ENCODE measurements at regions not wholly inside any gene's neighbourhood (a gene's known extent, or its start where the extent isn't known, plus 50 kb on each side); places are given as distances from the start of the nearest gene placed in this dataset.

GRCh38 chr19:28711411-28711810 lies 501.5 kb downstream of the UQCRFS1 start:
- ATAC-seq (ENCODE audit: insufficient number of reproducible peaks, low FRiP score, low read depth) = no peak
- Histone ChIP-seq H3K4me3 (no peak overlapping the region), H3K4me1 (ENCODE audit: control insufficient read depth in 1 of 2, low read depth in 2 of 2) (no peaks in the 10 kb centered on the region), H3K36me3 (no peaks in the 10 kb centered on the region), H3K9me3 (no peaks in the 10 kb centered on the region), H3K27ac (no peak overlapping the region), H3K27me3 (replicated peaks; ENCODE audit: insufficient read depth) (no peaks in the 10 kb centered on the region)
- TF ChIP-seq CTCF (IDR thresholded peaks at IDR 0.05) = no peak
- DNase-seq (ENCODE audit: low spot score) = no peak

GRCh38 chr19:28710278-28710677 lies 502.7 kb downstream of the UQCRFS1 start:
- no peaks in the 10 kb centered on the region for H3K4me1 ChIP-seq (ENCODE audit: control insufficient read depth in 1 of 2, low read depth in 2 of 2)
- no peaks in the 10 kb centered on the region for H3K27me3 ChIP-seq (replicated peaks; ENCODE audit: insufficient read depth)
- no peaks in the 10 kb centered on the region for H3K36me3 ChIP-seq
- ATAC-seq (ENCODE audit: insufficient number of reproducible peaks, low FRiP score, low read depth) (no peak), DNase-seq (ENCODE audit: low spot score) (no peak)
- H3K4me3 ChIP-seq = no peak overlapping the region
- H3K27ac ChIP-seq = no peak overlapping the region
- TF ChIP-seq CTCF (IDR thresholded peaks at IDR 0.05) = peak; percentile 38
- no peaks in the 10 kb centered on the region for H3K9me3 ChIP-seq

GRCh38 chr19:28706693-28707092 lies 506.3 kb downstream of the UQCRFS1 start:
- no peaks in the 10 kb centered on the region for H3K4me1 ChIP-seq (ENCODE audit: control insufficient read depth in 1 of 2, low read depth in 2 of 2)
- ATAC-seq (ENCODE audit: insufficient number of reproducible peaks, low FRiP score, low read depth) (no peak), DNase-seq (ENCODE audit: low spot score) (no peak)
- TF ChIP-seq CTCF (IDR thresholded peaks at IDR 0.05) = no peak
- no peaks in the 10 kb centered on the region for H3K27me3 ChIP-seq (replicated peaks; ENCODE audit: insufficient read depth)
- no peak overlapping the region for H3K27ac ChIP-seq
- no peaks in the 10 kb centered on the region for H3K9me3 ChIP-seq
- H3K36me3 ChIP-seq = no peaks in the 10 kb centered on the region
- H3K4me3 ChIP-seq = no peak overlapping the region

GRCh38 chr19:28705008-28705407 lies 507.9 kb downstream of the UQCRFS1 start:
- no peaks in the 10 kb centered on the region for H3K27me3 ChIP-seq (replicated peaks; ENCODE audit: insufficient read depth)
- TF ChIP-seq CTCF (IDR thresholded peaks at IDR 0.05) = no peak
- no peak overlapping the region for H3K4me3 ChIP-seq
- ATAC-seq (ENCODE audit: insufficient number of reproducible peaks, low FRiP score, low read depth) = no peak
- H3K9me3 ChIP-seq = no peaks in the 10 kb centered on the region
- no peaks in the 10 kb centered on the region for H3K4me1 ChIP-seq (ENCODE audit: control insufficient read depth in 1 of 2, low read depth in 2 of 2)
- H3K36me3 ChIP-seq = no peaks in the 10 kb centered on the region
- no peak overlapping the region for H3K27ac ChIP-seq
- DNase-seq (ENCODE audit: low spot score) = no peak

DNA sequence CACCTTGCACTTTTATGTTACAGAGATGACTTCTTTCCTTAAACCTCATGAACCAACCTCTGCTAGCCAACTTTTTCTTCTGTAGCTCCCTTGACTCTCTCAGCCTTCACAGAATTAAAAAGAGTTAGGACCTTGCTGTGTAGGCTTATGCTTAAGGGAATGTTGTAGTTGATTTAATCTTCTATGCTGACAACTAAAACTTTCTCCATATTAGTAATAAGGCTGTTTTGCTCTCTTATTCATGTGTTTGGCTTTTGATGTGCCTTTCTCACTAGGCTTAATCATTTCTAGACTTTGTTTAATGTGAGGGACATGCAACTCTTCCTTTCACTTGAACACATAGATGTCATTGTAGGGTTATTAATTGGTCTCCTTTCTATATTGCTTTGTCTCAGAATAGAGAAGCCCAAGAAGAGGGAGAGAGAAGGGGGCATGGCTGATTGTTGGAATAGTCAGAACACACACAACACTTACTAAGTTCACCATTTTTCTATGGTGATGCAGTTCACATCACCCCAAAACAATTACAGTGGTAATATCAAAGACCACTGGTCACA lies 509.5 kb downstream of the UQCRFS1 start:
- Histone ChIP-seq H3K36me3 (no peaks in the 10 kb centered on the region), H3K4me1 (ENCODE audit: control insufficient read depth in 1 of 2, low read depth in 2 of 2) (no peaks in the 10 kb centered on the region), H3K27me3 (replicated peaks; ENCODE audit: insufficient read depth) (no peaks in the 10 kb centered on the region), H3K4me3 (no peak overlapping the region), H3K27ac (no peak overlapping the region), H3K9me3 (no peaks in the 10 kb centered on the region)
- ATAC-seq (ENCODE audit: insufficient number of reproducible peaks, low FRiP score, low read depth) = no peak
- no peak for DNase-seq (ENCODE audit: low spot score)
- TF ChIP-seq CTCF (IDR thresholded peaks at IDR 0.05) = no peak
